Activated CD4-positive, alpha-beta T cell treated with anti-CD3 and anti-CD28 coated beads for 4 hours (primary cell): ENCODE measurements at regions not wholly inside any gene's neighbourhood (a gene's known extent, or its start where the extent isn't known, plus 50 kb on each side); places are given as distances from the start of the nearest gene placed in this dataset.
A peak's percentile ranks its signal among the peaks of the same experiment; 100 is the strongest.
"Not testable (repeated sequence)": the region's sequence is repeated elsewhere in the genome, so short reads cannot be mapped to it uniquely, and the experiment has no call there.

Experiments
- DNase-seq, 2 donors: peaks; one replicate each; pipeline ENCODE4 v3.0.0-alpha.2; 2020

- DNase-seq = no peak
These were observed 501.0 kb downstream of the SETD4 start for GRCh38 chr21:35559128-35559828.

- DNase-seq = no peak
These were observed 503.8 kb downstream of the SETD4 start for GRCh38 chr21:35556536-35556935.

GRCh38 chr21:35552483-35552882, 503.4 kb upstream of the RUNX1 start:
- DNase-seq = not testable (repeated sequence)

- no peak for DNase-seq
These were observed 500.0 kb upstream of the RUNX1 start for GRCh38 chr21:35548904-35549615.

GRCh38 chr21:35547946-35548774, 499.1 kb upstream of the RUNX1 start:
- DNase-seq = no peak

GRCh38 chr21:35543746-35544145, 494.6 kb upstream of the RUNX1 start:
- DNase-seq = no peak

GRCh38 chr21:35540950-35541638, 492.0 kb upstream of the RUNX1 start:
- no peak for DNase-seq

GRCh38 chr21:35538386-35538785, 489.3 kb upstream of the RUNX1 start:
- DNase-seq = no peak

GRCh38 chr21:35537604-35538003, 488.5 kb upstream of the RUNX1 start:
- no peak for DNase-seq

- DNase-seq = no peak
These were observed 484.8 kb upstream of the RUNX1 start for GRCh38 chr21:35533893-35534292.

- no peak for DNase-seq
These were observed 481.7 kb upstream of the RUNX1 start for GRCh38 chr21:35530766-35531165.

- peak in 1 of 2 donors; percentile 15 for DNase-seq
These were observed 480.2 kb upstream of the RUNX1 start for GRCh38 chr21:35529171-35529863.

GRCh38 chr21:35528116-35529042, 479.3 kb upstream of the RUNX1 start:
- peak; percentile 20 to 28 for DNase-seq

GRCh38 chr21:35527358-35527757, 478.3 kb upstream of the RUNX1 start:
- no peak for DNase-seq

GRCh38 chr21:35525443-35525842, 476.3 kb upstream of the RUNX1 start:
- peak in 1 of 2 donors; percentile 11 for DNase-seq

- no peak for DNase-seq
These were observed 472.9 kb upstream of the RUNX1 start for GRCh38 chr21:35521852-35522505.

- no peak for DNase-seq
These were observed 472.2 kb upstream of the RUNX1 start for GRCh38 chr21:35521293-35521692.

GRCh38 chr21:35520856-35521255, 471.8 kb upstream of the RUNX1 start:
- DNase-seq = no peak

- no peak for DNase-seq
These were observed 471.2 kb upstream of the RUNX1 start for GRCh38 chr21:35520302-35520701.

GRCh38 chr21:35517865-35518264, 468.8 kb upstream of the RUNX1 start:
- DNase-seq = no peak

- not testable (repeated sequence) for DNase-seq
These were observed 467.2 kb upstream of the RUNX1 start for GRCh38 chr21:35516292-35516691.
